ENCODE measurements at regions not wholly inside any gene's neighbourhood (a gene's known extent, or its start where the extent isn't known, plus 50 kb on each side); places are given as distances from the start of the nearest gene placed in this dataset.
"Not testable (repeated sequence)": the region's sequence is repeated elsewhere in the genome, so short reads cannot be mapped to it uniquely, and the experiment has no call there.

DNA sequence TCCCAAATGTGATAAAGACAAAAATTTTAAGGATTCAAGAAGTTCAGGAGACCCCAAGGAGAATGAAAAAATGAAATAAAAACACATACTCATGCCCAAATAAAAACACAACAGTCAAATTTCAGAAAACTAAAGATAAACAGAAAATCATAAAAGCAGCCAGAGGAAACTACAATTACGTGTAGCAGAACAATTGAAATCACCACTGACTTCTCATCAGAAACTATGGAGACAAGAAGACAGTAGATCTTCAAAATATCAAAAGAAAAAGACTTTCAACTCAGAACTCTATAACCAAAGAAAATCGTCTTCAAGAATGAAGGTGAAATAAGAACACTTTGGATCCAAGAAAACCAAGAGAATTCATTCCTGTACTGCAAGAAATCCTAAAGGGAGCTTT lies 54.9 kb downstream of the DIO3 start:
- DNase-seq = no peak

DNA sequence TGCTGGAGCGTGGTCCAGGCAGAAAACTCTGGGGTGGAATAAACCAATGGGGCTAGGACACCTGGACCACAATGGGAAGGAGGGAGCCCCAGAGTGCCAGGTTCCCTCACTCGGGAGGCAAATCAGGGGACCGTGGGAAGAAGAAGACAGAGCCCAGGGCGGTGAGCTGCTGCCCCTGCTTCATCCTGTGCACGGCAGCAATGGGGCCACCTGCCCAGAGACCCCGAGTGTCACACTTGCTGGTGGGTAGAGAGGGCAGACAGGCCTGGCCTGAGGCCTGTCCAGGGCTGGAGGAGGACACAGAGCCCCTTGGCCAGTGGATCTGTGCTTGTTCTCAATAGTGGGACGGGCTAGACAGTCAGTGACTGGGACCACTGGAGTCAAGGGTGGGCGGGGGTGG lies 58.2 kb downstream of the DIO3 start:
- no peak for DNase-seq

DNA sequence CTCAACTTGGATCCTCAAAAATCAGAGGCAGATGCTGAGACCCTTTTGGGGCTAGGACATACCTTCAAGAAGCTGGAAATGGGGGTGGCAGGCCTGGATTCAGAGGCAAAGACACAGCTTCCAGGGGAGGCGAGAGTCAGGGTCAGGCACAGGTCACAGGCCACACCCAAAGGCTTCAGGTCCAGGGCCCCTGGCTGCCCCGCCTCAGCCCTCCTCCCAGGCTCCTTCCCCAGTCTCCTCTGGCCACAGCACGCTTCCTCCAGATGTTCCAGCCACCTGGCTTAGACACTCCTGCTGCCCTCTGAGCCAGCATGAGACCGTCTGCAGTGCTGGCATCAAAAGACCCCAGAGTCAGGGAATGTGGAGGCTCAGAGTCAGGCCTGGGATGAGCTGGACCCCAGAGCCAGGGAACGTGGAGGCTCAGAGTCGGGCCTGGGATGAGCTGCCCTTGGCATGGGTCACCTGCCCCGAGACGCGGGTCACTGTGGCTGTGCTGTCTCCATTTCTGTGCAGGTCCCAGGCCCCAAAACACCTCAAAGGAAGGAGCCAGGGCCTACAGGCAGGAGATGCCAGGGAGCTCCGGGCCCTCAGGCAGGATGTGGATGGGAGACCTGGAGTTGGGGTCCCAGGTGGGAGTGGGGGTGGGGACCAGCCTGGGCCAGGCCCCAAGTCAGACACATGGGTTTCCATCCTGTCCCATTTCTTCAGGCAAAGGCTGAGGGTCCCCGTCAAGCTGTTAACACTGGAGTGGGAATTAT lies 58.9 kb downstream of the DIO3 start:
- no peak for DNase-seq

DNA sequence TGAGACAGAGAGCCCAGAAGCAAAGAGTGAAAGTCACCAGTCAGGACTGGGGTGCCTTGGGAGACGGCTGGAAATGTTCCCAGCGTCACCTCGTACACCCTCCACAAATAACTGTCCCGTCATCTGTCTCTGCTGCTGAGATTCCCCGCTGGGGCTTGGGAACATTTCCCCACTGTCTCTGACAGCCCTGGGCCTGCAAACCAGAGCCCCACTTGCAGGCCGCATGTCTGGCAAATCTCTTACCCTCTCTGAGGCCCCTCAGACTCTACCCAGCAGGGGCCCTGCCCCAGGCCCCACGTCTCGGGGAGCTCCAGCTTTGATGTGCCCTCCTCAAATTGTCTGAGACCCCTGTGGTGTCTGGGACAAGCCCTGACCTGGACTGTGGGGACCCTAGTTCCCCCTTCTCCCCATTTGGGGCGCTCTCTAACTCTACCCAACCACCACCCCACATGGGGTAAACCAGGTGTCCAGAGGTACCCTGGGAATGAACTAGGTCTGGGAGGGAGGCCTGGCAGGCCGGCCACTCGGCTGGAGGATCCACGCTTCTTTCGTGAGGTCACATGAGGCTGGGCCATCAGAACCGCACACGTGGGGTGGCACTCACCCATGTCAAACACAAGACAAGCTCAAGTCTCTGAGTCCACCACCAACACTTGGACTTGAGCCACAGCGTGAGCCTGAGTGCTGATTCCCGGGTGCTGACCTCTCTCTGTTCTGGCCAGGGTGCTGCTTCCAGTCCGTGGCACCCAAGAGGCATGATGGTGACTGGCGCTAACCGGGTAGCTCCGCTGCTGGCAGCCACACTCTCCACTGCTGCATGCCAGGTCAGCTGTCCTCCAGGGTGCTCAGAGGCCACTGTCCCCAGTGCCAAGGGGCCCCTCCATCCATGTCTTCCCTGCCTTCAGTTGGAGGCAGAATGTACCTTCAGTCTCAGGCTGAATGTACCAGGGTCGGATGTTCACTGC lies 59.8 kb downstream of the DIO3 start:
- no peak for DNase-seq

DNA sequence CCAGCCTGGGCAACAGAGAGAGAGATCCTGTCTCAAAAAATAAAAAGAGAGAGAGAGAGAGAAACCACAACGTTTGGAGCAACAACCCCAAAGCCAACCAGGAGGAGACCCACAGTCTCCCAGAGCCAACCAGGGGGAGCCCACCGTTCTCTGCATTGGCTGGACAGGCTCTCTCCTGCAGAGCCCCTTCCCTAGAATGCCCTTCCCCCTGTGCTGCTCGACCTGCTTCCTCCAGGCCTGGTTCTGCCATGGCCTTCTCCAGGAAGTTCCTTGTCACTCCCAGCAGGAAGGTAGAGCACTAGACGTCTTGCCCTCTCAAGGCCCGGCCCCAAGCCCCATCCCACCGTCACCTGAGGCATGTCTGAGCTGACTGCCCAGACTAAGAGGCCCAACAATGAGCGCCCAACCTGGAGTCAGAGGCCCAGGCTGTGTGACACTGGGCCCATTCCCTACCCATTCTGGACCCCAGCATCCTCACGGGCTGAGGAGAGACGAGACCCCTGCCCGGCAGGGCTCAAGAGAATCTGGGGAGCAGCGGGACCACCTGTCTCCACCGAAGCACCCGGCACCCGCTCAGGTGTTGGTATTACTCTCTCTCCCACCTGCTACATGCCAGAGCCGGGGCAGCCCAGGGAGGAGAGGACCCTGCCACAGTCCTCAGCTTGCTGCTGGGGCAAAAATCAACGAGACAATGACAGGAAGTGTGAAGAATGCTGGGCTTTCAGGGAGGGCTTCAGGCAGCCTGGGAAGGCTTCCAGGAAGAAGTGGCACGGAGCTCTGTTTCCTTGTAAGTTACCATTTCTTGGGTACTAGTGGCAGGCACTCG lies 61.2 kb downstream of the DIO3 start:
- no peak for DNase-seq

DNA sequence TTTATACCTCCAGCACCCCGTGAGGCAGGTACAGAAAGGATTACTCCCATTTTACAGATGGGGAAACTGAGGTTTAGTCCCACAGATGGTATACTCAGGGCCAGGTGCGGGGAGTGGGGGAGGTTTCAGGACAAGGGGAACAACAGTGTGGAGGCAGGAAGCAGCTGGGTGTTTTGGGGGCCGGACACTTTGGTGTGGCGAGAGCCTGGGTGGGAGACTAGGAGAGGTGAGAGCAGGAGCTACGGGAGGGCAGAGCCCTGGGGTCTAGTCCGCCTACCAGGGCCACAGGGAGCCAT lies 61.7 kb downstream of the DIO3 start:
- no peak for DNase-seq

DNA sequence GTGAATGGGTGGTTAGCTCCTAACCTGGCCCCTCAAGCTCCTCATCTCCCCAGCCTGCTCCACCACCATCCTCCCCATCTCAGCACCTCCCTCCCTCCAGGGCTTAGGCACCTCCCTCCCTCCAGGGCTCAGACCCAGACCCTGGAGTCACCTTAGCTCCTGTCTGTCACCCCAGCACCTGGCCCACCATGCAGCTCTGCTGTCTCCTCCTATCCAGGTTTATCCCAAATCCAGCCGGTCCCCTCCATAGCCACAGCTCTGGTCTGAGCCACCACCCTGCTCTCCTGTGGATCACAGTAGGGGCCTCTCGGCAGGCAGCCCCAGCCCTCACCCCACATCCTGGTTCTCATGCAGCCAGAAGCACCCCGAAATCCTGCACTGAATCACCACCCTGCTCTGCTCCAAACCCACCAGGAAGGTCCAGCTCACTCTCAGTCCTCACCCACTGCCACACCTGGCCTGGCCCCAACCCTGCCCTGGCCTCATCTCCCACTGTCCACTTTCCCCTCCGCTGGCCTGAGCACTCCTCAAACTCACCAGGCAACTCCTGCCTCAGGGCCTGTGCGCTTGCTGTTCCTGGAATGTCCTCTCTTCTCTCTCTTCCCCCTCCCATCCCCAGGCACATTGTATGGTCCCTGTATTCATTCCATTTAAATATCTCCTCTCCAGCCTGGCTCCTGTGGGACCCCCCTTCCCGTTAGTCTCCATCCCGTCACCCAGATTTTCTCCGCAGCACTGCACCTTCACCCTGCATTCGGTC lies 62.6 kb downstream of the DIO3 start:
- DNase-seq = no peak

DNA sequence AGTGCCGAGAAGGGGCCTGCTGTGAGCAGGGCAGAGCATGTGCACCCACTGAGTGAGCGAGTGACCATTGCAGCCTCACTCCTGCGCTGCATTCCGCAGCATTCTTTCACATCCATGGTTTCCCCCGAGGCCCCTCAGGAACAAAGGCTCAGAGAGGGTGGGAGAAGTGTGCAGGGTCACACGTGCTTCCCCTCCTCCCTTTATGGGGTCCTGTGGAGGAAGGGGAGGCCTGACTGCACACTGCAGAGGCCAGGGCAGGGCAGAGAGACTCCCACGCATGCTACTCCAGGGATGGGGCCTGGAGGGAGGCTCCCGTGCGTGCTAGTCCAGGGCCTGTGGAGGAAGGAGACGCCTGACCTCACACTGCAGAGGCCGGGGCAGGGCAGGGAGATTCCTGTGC lies 63.2 kb downstream of the DIO3 start:
- no peak for DNase-seq

DNA sequence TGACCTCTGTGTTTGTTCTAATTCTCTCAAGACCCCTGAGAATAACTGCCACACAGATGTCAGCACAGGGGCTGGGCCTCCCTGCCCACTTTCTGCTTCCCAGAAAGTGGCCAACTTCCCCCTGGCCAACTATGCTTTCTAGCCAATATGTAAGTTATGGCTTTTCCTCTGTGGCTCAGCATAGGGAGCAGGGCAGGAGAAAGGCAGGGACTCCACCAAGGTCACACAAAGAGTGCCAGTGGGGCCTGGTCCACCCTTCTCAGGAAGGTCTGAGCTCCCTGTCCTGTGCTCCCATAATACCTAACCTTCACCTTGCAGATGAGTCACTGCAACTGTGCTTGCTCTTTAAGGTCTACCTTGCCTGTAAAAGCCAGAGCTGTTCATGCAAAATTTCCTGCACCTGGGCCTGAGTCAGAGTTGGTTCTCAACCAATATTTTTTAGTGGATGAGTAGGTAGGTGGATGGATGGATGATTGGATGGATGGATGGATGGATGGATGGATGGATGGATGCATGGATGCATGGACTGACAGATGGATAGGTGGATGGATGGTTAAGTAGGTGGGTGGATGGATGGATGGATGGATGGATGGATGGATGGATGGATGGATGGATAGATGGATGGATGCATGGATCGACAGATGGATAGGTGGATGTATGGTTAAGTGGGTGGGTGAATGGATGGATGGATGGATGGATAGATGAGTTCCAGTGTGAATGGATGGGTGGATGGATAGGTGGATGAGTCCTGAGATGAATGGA lies 64.2 kb downstream of the DIO3 start:
- no peak for DNase-seq

DNA sequence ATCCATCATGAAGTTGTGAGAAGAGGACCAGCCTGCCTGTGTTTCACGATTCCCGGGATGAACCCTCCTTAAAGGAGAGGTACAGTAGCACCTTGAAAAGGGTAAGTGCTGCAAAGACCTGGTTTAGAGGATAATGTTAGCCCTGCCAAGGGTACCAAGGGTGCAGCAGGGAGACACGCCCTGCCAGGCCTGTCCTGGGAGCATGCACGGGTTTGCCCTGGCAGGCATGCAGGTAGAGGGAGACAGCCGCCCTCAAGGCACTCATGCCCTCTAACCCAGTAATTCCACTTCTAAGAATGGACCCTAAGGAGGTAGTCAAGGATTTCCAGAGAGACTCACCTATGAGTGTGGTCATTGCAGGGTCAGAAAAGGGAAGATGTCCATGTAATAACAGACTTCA lies 65.0 kb downstream of the DIO3 start:
- DNase-seq = no peak

DNA sequence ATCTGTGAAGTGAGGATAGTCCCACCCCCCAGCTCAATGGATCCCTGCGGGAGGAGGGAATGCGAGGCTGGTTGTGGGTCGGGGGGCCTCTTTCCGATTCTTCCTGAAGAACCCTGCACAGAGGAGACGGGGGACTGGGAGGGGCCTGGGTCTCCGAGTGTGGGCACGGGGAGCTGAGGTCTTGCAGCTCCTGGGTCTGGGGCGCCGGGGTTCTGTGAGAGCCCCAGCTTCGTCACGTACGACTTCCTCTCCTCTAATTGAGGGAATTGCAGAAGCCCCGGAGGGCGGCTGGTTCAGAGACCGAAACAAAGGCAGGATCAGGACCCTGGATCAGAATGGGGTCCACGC lies 66.6 kb downstream of the DIO3 start:
- DNase-seq = no peak

DNA sequence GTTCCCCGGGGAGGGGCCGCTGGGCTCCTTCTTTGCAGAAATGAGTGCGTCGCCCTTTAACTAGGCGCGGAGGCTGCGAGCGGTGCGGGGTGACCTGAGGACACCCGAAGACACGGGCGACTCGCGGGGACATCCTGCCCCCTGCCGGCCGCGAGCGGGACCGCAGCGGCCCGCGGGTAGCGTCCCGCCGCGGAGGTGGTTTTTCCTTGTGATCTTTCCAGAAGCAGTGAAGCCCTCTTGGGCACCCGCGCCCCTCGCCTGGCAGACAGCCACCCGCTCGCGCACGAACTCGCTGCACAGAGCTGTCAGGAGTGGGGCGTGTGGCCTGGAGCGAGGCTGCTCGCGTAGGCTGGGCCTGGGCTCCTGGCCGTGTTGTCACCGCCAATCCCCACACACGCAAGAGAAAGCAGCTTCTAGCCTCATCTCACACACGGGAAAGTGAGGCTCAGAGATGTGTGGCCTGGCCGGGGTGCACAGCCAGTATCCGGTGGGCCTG lies 67.2 kb downstream of the DIO3 start:
- peak; percentile 65 for DNase-seq

DNA sequence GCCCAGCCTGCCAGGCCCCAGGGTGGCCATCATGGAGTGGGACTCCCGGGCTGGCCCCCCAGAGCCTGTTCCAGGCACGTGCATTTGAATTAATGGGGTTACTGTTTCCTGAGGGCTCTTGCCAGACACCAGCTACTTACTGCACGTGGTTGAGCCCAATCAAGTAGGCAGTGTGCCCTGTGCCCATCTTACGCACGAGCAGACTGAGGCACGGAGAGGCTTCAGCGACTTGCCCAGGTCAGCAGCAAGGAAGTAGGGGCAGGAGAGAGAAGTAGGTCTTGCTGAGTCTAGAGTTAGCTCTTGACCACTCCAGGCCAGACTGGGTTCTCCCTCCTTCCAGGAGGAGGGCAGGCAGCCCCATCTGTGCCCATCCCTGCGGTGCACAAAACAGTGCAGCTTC lies 67.7 kb downstream of the DIO3 start:
- no peak for DNase-seq

DNA sequence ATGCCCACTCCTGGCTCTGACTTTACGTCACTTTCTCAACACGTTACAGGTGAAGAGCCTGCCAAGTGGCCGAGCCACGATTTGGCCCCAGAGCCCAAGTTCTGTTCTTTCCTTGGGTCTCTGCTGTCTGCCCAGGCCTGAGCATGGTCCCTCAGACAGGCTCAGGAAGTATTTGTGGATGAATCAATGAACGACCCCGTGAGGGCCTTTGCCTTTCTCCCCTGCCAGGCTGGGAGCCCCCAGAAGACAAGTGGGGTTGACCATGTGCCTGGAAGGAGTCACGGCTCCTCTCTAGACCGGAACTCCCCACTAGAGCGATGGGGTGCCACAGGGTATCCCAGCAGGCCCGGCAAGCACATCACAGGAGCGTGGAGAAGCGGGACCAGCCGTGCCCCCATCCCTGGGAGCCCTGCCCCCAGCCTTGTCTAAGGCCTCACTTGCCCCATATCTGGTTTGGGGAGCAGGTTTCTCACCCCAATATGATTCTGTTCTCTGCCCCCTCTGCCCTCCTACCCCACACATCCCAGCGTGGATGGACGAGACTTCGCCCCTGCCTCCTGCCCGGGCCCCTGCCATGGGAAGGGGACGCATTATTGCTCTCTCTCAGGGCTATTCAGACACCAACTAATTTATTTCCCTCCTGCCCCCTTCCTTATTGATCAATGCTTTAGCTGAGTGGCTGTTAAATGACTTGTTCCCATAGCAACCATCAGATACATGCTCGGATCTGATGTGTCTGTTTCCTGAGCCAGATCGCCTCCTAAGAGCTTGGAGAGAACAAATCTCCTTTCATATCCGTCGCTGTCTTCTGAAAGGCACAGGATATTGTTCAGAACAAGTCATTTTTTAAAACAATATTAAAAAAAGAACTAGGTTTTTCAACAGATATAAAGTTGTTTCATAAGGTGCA lies 69.0 kb downstream of the DIO3 start:
- DNase-seq = no peak

DNA sequence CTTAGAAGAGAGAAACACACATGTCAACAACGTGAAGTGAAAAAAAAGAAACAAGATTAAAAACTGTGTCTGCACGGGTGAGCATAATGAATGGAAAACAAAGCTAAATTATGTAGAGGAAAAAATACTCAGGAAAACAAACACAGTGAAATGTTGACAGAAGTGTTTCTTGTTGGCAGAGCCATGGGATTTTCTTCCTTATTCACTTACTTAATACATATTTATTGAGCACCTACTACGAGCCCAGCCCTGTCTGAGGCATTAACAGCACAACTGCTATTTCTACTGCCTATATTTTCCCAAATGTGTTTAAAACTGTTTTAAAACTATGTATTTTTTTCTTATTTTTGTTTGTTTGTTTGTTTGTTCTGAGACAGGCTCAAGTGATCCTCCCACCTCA lies 69.9 kb downstream of the DIO3 start:
- no peak for DNase-seq

DNA sequence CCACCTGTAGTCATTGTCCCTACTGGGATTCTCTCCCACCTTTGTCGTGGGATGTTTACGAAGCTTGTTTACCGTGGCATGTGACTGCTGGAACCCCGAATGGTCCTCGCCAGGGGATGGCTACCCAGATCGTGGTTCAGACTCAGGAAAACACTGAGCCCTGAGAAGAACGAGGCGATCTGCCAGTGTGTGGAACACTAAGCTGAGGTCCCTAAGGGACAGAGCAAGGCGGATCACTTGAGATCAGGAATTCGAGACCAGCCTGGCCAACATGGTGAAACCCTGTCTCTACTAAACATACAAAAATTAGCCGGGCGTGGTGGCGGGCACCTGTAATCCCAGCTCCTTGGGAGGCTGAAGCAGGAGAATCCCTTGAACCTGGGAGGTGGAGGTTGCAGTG lies 70.7 kb downstream of the DIO3 start:
- DNase-seq = not testable (repeated sequence)

DNA sequence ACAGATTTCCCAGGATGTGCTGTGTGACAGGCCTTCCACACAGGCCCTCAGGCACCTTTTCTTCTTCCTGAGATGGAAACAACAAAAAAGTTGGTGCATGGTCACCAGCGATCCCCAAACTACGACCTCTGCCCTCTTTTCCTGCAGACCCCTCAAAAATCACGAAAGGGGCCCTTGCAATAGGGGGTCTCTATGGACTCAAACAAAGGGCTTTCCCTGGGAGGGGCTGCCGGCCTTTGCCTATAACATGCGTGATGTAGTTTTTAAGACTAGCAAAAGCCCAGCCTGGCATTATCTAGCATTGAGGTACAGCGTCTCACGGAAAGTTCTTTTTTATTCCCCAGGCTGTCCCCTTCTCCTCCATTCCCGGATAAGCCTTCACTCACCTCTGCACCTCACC lies 71.2 kb downstream of the DIO3 start:
- no peak for DNase-seq

DNA sequence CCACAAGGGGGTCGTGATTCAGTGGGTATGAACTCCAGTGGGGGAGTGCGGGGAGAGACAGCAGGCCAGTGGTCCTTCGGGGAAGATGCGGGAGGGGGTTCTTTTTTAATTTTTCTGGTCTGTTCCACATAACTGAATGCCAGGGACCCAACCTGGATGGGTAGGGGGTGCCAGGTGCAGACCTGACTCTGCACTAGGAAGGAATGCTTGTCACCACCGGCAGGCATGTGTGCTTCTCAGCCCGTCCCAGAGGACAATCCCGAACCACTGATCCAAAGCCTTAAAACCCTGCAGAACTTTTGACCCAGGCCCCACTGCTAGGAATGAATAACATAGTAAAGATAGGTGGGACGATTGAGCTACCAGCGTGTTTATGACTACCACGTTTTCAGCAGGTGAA lies 72.0 kb downstream of the DIO3 start:
- no peak for DNase-seq

DNA sequence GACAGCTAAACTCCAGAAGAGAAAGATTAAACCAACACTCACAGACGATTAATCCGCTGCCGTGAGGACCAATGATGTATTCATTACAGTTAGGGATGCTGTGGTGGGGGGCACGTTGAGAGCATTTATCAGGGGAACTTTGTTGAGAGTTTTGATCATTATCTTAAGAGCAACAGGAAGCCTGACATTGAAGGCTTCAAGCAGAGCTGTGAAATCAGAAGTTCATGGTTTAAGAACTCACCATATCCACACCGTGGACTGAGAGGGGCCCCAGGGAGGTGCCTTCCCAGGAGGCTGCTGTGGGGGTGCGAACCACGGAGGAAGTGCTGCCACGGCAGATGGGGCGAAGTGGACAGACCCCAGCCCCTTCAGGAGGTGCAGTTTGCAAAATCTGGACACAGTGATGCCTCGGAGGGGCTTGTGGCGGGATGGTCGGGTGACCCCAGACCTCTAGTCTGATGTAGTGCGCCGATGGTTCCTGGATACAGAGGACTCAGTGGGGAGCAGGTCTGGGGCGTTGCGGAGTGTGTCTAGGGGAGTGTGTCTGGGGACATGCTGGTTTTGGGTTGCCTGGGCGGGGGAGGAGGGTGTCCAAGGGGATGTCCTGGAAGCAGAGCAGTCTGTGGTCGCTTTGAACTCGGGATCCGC lies 73.0 kb downstream of the DIO3 start:
- DNase-seq = no peak

Measured in CD4-positive, alpha-beta T cell treated with Interferon gamma for 1 hour (primary cell).